Head of caudate nucleus (tissue), 42 donors: ENCODE measurements at regions not wholly inside any gene's neighbourhood (a gene's known extent, or its start where the extent isn't known, plus 50 kb on each side); places are given as distances from the start of the nearest gene placed in this dataset.
A peak's percentile ranks its signal among the peaks of the same experiment; 100 is the strongest.

Experiments
- DNase-seq, 42 donors: peaks; one replicate each; pipeline versions ENCODE4 v3.0.0 to v3.0.0-alpha.2; 2020 to 2021; ENCODE audit warnings: mixed read lengths in 7 of 42
- intact Hi-C: fragments of 100-400 bp; cut with DNase I; formaldehyde crosslinking; loops from one replicate; pipeline ENCODE4 v1.15.0; 2022

GRCh38 chr3:182111967-182112366, 400.2 kb downstream of the SOX2 start:
- DNase-seq: no peak
- intact Hi-C loops: no loop called here

DNA sequence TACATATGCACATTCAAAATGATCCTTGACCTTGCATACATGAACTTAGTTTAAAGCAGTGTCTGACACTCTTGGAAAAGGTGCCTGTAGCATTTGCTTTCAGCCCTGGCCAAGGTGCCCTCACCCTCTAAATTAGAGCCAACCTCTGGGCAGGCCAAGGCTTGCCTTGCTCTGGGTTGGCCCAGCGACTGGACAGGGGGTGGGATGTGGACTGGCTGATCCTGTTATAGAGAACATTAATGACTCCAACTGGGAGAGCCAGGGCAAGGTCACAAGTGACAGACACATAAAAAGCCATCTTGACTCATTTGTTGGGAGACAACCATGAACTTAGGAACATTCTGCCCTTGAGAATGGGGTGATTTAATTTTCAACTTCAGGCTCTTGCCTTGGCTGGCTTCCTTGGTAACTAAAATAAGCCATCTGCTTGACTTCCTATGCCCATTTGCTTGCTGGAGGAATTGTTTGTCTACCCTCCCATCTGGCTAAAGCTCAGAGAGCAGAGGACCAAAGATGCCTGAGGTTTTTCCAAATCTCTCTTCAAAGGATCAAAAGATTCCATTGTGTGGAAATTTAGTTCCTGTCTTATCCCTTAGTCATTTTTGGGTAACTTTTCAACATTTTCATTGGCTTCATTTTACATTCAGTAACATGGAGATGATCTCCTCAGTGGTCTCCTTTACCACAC, 403.7 kb downstream of the SOX2 start:
- peak in 1 of 42 donors; percentile 18 for DNase-seq
- intact Hi-C loops: no loop called here

DNA sequence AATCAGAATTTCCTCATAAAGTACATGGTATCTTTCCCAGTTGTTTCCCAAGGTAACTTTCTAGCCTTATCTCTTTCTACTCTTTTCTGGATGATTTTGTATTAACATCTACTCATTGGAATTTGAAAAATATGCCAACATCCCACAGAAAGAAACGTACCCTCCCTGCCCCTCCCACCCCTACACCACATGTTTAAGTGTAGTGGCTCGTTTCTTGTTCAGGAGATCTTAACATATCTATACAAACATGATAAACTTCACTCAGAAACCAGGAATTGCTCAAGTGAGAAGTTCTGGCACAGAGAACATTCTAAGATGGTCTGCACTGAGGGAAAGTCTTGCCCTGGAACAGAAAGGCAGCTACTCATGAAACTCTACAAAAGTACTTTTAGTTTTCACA, 404.7 kb downstream of the SOX2 start:
- intact Hi-C loops: no loop called here
- DNase-seq: no peak

GRCh38 chr3:182117131-182117530, 405.4 kb downstream of the SOX2 start:
- intact Hi-C loops: no loop called here
- DNase-seq: no peak

GRCh38 chr3:182117583-182117982, 405.9 kb downstream of the SOX2 start:
- intact Hi-C loops: no loop called here
- DNase-seq: no peak

GRCh38 chr3:182118066-182118465, 406.3 kb downstream of the SOX2 start:
- intact Hi-C loops: no loop called here
- DNase-seq: no peak

DNA sequence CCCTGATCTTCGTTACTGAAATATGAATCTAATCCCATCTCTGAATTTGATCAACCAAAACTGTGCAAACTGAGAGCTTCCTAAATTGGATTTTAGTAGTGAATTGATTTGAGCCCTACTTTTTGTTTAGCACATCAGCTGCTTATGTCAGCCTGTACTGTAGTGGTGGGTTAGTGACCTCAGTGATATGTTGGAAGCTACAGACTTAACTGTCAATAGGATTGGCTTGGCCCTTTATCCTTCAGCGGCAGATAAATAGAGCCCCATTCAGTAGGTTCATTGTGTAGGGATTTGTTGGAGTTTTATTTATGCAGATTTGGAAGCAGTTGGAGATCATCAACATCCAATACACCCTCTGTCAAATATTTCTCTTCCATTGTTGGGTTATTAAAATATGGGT, 409.7 kb downstream of the SOX2 start:
- DNase-seq: no peak
- intact Hi-C loops: no loop called here

- no peak for DNase-seq
- intact Hi-C loops: no loop called here
Observed at GRCh38 chr3:182122779-182123178, 411.1 kb downstream of the SOX2 start.

- DNase-seq: no peak
- intact Hi-C loops: no loop called here
Observed at GRCh38 chr3:182124187-182124586, 412.5 kb downstream of the SOX2 start.

DNA sequence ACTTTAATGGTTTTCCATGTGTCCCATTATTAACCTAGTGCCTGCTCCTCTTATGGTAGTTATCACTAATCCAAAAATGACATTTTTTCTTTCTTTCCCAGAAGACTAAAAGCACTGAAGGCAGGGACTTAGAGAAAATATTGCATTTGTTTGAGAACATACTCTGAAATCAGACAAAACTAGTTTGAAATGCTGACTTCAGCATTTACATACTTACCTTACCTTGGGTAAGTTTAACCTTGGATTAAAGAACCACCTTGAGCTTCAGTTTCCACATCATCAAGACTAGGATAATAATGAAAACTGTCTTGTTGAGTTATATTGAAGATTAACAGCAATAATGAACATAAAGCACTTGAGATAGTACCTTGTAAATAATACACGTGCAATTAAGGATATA, 413.0 kb downstream of the SOX2 start:
- intact Hi-C loops: no loop called here
- DNase-seq: no peak

DNA sequence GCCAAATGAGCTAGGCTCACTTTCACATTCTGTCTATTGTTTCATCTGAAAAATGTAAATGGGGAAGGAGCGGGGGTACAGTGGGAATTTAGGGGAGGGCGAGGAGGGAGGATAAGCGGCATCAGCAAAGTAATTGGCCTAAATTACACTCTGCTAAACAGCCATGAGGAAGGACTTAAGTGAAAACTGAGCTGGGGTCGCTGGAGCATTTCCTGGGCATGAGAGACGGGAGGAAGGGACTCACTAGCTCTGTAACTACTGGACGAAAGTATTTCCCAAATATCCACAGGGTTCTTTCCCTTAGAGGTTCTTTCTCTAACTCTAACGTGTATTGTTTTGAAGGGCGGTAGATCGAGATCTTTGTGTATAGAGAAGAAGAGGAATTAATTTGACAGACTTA, 418.0 kb downstream of the SOX2 start:
- intact Hi-C loops: no loop called here
- no peak for DNase-seq

DNA sequence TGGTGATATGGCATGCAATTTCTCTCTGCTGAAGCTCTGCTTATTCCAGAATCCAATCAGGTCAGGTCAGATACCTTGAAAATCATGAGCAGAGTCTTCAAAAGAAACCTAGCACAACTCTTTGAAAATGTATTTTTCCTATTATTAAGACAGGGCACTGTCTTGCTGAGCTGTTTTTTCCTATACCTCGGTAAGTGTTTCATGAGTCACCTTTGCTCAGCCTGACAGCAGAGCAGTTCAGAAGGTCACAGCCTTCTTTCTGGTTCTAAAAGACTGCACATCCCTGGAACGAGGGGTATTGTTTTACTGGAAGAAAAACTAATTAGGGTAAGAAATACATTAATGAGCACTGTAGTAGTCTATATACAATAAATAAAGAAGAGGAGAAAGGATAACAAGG, 422.0 kb downstream of the SOX2 start:
- no peak for DNase-seq
- intact Hi-C loops: no loop called here

GRCh38 chr3:182135056-182135455, 423.3 kb downstream of the SOX2 start:
- intact Hi-C loops: no loop called here
- DNase-seq: no peak

DNA sequence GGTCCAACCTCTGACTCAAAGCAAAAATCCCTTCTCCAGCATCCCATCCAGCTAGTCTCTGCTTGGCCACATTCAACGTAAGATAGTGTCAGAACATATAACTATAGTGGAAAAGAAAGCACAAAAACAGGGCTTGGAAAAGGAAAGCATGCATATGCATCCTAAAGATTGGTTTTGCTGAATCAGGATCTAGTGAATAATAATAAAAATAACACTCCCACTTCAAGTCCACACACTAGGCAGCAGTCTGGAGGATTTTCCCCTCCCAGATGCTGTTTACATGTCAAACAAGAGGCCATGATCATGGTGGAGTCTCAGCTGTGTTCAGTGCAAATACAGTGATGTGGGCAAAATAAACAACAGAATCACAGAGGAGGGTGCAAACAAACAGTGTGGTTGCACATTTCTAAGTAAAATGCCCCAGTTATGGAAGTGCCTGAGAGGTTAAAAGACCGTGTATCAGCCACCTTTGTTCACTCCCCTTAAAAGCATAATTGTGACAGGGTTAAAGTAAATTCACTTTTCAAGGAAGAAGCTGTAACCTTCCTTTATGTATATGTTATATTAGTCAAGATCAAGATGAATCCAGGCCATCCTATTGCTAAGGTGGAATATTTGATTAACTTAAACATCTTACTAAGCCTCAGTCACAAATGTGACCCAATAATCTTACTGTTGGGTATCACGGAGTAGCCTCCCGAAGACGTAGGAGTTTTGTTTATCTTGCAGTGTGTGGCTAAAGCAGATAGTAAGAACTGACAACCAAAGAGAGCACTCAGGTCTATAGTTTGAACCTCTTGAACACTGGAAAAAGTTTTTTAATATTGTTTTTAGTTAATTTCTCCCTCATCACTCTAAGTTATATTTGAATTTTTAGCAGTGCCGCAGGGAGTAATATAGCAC, 424.5 kb downstream of the SOX2 start:
- peak in 1 of 42 donors; percentile 2 for DNase-seq
- intact Hi-C loops: no loop called here

GRCh38 chr3:182138393-182138792, 426.7 kb downstream of the SOX2 start:
- intact Hi-C loops: no loop called here
- DNase-seq: no peak

DNA sequence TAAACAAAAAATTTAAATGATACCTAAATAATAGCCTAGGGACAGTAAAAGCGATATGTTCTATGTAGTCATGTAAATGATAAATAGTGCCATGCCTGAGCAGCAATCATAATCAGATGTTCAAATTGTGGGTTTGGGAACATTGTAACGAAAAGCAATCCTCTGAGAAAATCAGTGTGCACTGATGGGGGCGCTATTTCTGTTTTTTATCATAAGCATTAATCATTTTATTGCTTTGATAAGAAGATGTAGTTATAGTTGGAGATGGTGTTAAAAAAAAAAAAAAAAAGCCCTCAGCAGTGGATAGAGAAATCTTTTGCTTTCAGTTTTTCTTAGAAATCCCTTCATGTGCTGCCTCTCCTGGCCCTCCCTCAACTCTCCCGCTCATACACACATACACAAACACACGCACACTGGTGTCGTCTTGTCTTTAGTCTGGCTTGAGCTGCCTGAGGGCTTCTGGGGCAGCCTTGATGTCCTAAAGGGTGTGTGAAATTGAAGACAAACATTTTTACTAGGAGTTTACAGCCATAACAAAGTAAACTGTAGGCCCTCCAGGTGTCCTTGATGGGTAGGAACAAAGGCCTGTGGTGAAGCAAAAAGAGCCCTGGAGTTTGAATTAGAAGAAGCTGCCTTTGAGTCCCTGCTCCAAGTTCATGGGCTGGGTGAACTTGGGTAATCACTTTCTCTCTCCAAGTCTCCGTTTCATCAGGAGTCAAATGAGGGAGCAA, 428.1 kb downstream of the SOX2 start:
- no peak for DNase-seq
- intact Hi-C loops: no loop called here

DNA sequence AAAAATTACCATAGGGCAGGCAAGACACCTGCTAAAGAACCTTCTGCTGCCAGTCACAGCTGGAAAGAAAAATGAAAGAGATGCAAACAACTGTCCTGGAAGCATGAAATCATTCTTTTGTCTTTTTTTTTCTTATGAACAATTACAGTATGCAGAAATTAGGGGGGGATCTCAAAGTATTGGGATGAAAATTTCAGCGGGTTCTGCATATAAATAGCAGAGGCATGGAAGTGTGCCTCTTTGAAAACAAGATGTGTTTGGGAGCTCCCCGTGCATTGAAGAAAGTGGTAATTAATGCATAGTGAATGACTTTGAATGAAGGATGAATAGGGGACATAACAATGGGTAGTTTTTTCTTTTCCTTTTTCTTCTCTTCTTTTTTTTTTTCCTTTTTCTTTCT, 431.2 kb downstream of the SOX2 start:
- intact Hi-C loops: no loop called here
- DNase-seq: no peak

DNA sequence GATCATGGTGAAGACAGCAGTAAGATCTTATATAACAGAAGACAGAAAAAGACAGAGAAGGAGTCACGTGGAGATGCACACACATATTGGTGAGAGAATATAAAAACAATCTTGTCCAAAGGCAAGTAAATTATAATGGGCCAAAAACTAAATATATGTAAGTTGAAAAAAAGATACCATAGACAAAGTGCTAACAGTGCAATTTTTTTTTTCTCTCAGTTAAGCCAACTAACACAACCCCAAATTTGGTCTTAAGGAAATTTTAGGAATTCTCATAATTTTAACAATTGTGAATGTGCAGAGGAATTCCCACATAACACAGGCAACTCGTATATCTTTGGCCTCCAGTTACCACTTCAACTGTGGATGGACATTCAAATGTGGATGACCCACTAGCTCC, 432.2 kb downstream of the SOX2 start:
- DNase-seq: no peak
- intact Hi-C loops: no loop called here

- DNase-seq: no peak
- intact Hi-C loops: no loop called here
Observed at GRCh38 chr3:182148360-182148759, 436.6 kb downstream of the SOX2 start.

GRCh38 chr3:182149594-182149993, 437.9 kb downstream of the SOX2 start:
- DNase-seq: no peak
- intact Hi-C loops: no loop called here
